A673 (cell line): ENCODE measurements at regions not wholly inside any gene's neighbourhood (a gene's known extent, or its start where the extent isn't known, plus 50 kb on each side); places are given as distances from the start of the nearest gene placed in this dataset.

Experiments
- CTCF ChIP-seq: fragments of 300-800, 200-600 bp; sonication (generic); conservative IDR thresholded peaks from 2 replicates; pipeline ENCODE4 v1.5.1; 2017; ENCODE audit warnings: low read depth, mild to moderate bottlenecking, antibody characterized with exemption, low read length, moderate library complexity, mixed read lengths
- EZH2 ChIP-seq: fragments of 200-600 bp; sonication (generic); IDR thresholded peaks from 2 replicates; pipeline ENCODE4 v1.6.1; 2017; ENCODE audit warnings: borderline replicate concordance, low read depth, mild to moderate bottlenecking, mixed read lengths, antibody characterized with exemption, low read length; ENCODE audit not compliant: poor library complexity, severe bottlenecking

GRCh38 chr6:11428895-11429294 lies 108.7 kb upstream of the TMEM170B start:
- TF ChIP-seq CTCF (no peak), EZH2 (no peak)
